HG03108 (cell line): ENCODE measurements at regions not wholly inside any gene's neighbourhood (a gene's known extent, or its start where the extent isn't known, plus 50 kb on each side); places are given as distances from the start of the nearest gene placed in this dataset.

Source experiments
- ATAC-seq: cut with Tn5 transposase; IDR thresholded peaks from one replicate; pipeline ENCODE4 v1.9.1; 2021; ENCODE audit warnings: moderate library complexity; ENCODE audit not compliant: unreplicated experiment

DNA sequence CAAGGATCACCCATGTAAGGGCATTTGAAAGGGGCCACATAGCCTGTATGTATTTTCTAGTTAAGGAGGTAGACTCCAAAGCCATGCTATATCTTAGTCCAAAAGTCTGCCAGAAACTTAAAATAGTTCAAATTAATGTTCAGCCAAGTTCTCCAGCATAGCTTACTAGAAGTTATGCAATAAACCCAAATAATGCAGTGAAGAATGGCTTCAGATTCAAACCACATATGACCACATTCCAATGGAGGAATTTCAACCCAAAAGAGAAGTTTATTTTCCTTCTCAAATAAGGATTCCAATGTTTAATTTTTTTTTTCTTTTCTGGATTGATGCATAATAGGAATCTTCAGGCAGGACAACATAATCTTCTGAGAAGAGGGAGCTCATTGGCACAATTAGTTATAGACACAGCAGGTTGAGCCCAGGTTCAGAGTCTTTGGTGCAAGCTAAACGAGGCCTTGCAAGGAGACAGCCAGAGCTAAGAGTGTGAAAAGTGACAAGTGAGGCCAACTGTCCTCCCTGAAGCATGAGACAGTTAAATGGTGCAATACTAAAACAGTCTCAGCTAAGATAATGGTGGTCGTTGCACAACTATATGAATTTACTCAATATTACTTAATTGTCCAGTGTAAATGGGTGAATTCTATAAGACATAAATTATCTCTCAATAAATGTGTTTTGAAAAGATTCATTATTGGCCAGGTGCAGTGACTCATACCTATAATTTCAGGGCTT is 598.8 kb upstream of the CDH4 start:
- ATAC-seq: no peak

DNA sequence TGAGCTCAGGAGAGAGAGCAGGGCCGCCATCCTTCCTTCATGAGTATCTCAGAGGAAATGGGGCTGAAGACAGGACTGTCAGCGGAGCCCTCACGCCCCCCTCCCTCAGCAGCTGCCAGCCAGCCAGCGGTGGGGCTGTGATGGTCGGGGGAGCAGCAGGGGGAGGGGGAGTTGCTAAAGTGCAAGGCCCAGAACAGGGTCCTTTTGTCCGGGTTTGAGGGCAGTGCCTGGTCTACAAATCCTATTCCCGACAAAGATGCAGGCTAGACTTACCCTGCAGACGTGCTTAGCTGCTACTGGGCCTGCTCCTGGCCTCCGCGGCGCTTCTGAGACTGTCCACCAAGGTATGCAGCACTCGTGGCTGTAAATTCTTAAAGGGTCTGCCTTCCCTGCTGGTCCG is 593.4 kb upstream of the CDH4 start:
- no peak for ATAC-seq

DNA sequence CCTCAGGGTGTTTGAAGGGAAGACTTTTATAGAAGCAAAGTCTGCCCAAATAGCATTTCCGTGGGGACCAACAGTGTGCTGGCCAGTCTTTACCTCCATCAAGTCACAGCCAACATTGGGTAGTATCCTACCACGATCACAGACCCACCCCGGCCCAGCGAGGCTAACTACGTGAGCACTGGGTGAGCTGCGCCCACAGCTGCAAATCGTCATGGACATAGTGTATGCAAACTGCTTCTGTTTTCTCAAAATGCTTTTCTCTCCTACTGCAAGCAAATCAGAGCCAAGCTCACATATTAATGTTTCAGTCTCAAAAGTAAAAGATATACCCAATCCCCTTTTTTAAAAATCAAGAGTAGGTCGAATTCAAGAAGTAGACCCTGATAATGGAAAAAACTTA is 592.8 kb upstream of the CDH4 start:
- ATAC-seq: no peak

DNA sequence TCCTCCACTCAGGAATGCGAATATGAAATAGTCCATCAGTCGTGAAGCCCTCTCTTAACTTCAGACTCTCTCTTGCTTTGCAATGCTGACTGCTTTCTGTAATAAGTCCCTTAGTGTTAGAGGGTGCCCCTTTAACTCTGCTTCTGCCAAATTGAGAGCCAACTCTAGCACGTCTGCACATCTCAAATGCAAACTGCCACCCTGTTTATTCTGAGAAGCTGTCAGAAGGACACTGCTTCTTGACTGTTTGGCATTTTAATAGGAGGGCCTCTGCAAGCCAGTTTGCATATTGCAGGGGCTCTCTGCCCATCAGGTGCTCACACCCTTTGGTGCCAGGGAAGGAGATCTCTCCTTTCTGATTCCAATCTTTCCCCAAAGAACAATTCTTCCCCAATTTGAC is 589.8 kb upstream of the CDH4 start:
- no peak for ATAC-seq

DNA sequence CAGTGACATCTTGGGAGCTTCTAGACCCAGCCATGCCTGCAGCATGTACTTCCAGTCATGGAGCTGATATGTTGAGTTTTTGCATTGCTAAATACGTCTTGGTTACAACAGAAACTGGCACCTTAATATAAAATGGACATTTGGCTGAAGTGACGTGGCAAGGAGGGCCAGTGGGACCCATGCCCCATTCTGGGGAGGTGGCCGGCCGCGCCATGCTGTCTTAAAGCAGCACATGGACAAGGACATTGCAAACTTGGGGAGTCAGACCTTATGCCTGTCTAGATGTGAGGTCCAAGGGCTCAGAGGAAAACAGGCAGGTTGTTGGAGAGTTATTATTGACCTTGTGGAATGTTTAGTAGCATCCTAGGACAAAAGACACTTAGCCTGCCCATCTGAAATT is 588.0 kb upstream of the CDH4 start:
- ATAC-seq: no peak

DNA sequence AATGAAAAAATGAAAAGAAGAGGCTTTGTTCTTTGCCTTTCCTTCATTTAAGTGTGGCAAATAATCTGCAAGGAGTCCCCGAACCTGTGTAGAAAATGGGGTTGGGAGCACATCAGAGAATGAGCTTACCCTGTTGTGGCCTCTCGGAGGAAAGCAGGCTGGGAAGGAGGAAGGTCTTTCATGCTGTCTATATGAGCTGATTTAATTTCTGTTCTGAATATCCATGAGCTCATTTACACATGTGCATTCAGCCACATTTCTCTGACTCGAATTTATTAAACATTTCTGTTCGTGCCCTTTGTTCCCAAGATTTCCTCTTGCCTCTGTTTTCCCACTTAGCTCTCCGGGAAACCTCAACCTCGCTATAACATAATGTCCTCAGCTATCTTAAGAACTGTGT is 584.4 kb upstream of the CDH4 start:
- ATAC-seq: no peak

DNA sequence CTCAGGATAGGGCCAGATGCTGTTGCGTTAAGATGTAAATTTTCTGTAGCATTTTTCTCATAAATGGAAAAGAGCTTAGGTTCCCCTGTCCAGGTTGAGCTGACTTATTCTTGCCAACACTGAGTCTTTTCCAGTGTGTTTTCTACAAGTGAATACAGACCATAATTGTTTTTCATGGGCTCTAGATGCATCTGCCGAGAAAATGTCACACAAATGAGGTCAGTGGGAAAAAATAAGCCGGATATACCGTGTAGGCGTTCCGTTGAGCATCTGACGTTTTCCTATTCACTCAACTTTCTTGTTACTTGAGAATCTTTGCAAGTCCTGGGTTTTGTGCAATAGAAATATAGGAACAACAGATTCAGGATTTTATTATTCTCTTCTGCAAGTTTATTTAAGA is 582.9 kb upstream of the CDH4 start:
- no peak for ATAC-seq

DNA sequence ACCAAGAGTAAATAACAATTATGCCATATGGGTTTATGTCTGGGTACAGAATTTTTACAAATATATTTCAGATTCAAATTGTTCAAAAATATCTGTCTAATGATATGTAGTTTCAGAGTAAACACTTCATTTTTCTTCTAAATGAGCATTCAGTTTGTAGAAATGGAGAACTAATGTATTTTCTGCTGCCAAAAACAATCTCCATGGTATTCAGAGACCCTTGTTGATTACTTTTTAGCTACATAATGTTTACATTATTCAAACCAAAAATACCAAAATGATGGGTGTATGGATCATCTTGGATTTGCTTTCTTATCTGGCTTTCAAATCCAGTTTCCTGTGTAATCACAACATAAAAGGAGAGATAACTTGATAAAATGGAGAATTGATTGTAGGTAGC is 576.0 kb upstream of the CDH4 start:
- no peak for ATAC-seq

DNA sequence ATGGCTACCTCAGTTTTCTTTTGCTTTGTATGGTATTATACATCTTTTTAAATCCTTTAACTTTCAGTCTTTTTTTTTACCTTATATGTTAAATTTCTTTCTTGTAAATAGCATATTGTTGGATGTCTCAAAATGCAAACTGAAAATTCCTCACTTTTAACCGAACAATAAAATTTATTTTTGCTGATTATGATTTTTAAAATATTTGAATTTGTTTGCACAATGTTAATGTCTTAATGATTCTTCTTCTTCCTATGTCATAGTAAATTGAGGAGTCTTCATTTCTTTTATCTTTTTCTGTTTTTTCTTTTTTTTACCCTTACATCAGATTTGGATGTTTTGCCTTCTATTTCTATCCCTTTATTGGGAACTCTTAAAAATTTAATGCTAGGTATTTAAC is 574.2 kb upstream of the CDH4 start:
- ATAC-seq: no peak

DNA sequence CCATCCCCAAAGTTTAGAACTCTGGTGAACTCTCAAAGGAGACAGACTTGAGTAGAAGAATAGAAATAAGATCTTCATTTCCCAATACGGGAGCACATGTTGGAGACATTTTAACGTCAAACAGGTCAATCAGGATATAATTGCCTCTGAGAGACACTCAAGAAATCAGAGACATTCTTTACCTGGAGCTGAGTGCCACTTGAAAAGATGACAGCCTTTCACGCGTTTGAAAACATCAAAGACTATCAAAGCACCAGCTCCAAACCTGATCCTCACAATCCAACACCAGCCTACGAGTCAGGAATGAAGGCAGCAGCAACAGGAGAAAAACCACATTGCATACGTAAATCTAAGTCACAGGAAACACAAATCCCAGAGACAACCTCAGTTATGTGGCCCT is 571.5 kb upstream of the CDH4 start:
- ATAC-seq: no peak

DNA sequence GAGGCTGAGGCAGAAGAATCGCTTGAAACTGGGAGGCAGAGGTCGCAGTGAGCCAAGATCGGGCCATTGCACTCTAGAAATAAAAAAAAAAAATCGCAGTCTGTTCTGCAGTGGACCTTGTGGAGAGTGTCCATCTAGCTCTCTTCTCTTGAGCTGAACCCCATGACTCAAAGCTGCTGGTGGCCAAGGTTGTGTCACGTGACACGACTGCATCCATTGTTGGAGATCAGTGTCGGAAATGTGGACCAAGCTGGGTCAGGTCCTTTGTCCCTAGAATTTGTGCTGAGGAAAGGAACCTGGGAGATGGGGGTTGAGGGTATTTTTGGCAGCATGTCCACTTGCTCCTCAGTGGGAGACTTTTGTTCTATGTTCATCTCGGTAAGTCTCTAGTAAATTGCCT is 564.8 kb upstream of the CDH4 start:
- ATAC-seq: no peak

DNA sequence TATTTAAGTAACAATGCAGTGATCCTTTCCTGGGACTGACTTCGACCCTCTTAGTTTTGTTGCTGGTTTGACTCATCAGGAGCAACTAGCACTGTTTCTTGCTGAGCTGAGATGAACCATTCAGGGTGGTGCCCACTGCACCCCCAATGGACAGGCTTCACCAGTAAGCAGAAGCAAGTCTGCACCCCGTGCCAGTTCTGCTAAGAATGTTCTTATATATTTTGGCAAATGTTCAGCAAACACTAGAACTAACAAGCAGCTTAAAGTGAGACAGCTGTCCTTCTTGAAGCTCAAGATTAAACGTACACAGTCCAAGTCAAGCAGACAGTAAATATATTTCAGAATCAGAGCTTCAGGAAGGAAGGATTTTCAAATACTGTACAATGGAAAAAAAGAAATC is 561.3 kb upstream of the CDH4 start:
- ATAC-seq: no peak

DNA sequence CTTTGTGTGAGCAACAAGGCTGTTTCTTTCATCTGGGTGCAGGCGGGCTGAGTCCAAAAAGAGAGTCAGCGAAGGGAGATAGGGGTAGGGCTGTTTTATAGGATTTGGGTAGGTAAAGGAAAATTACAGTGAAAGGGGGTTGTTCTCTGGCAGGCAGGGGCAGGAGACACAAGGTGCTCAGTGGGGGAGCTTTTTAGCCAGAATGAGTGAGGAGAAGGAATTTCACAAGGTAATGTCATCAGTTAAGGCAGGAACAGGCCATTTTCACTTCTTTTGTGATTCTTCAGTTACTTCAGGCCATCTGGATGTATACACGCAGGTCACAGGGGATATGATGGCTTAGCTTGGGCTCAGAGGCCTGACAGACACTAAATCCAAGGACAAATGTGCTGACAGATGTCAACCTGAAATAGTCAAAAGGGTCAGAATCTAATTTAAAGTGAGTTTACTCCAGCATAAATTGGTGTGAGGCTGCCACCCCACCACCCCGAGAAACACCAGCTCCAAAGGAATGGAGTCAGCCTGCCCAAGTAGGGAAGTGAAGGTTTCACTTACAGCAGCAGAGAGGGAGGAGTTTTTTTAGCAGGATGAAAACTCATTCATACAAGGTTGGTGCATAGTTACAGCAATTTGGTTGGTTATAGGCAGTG is 560.0 kb upstream of the CDH4 start:
- no peak for ATAC-seq

DNA sequence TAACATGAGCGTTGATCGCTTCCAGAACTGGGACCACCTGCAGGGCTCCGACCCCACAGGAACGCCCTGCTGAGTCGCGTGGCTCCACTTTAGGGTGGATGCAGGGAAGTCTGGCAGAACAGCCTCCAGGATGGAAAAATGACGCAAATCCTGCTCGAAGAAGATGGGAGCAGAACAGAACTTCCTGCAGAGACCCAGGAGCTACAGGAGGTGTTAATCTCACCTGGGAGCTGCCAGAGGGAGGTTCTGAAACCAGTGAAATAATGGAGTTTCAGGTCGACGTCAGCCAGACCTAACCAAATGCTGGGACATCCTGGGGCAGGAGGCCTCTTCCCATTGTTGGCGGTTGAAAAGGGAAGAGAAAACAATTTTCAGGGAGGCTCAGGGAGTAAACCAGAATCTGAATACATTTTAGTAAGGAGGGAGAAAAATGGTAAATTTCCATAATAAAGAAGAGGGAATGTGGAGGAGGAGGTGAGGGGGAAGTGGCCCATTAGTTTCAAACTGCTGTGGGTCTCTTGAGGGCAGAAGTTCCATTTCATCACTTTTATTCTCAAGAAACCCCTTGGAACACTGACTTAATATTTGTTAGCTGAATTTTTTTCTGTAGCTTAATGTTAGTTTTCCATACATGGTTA is 558.4 kb upstream of the CDH4 start:
- ATAC-seq: no peak

DNA sequence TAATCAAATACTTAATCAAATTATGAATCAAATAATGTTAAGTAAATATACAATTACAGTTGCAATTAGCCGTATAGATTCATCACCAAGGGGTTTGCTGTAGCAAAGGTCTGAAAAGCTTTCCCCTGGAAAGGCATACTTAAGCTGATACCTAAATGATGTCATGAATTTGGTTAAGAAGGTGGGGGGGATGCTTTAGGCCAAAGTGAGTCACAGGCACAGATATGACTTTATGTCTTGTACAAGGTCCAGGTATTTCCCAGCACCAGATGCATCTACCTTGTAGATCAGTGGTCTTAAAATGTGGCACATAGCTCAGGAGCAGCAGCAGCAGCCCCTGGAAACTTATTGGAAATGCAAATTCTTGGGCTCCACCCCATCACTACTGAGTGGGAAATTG is 557.3 kb upstream of the CDH4 start:
- no peak for ATAC-seq

DNA sequence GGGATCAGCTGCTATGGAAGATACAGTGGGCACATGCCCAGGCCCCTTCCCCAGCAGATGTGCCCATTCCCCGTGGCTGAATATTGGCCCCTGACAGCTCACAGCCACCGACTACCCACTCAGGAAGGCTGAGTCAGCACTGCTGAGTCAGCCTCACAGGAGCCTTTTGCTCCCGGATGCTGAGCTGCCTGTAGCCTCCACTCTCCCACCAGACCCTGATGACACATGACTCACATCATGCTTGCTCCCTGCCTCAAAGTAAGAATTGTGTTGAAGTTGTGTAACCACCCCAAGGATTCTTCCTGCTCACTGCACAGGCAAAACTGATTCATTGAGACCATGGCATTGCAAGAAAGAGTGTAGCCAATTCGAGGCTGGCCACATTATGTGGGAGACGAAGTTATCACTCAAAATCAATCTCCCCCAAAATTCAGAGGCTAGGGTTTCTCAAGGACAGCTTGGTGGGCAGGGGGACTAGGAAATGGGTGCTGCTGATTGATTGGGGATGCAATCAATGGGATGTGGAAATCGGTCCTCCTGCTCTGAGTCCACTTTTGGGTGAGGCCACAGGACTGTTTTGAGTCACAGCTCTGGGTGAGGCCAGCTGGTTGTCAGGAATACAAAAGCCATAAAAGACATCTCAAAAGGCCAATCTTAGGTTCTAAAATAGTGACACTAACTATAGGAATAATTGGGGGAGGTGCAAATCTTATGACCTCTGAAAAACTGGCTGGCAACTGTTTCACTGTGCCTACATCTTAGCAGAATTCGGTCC is 556.6 kb upstream of the CDH4 start:
- ATAC-seq: no peak

DNA sequence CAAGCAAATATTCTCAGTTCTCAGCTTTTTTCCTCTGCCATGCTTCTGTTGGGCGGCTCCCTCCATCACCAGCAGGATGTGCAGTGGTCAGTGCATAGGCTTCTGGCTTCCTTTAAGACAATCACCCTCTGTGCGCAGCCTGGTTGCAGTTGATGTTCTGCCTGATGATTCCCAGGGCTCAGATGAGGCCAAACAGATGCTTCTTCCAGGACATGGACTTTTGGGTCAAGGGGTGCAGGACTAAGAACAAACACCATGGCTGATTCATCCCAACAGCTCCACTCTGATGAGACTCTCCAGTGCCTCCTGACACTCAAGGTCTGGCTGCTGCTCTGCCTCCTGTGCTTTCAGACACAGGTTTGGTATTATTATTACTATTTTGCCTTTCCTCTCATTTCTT is 554.8 kb upstream of the CDH4 start:
- no peak for ATAC-seq

DNA sequence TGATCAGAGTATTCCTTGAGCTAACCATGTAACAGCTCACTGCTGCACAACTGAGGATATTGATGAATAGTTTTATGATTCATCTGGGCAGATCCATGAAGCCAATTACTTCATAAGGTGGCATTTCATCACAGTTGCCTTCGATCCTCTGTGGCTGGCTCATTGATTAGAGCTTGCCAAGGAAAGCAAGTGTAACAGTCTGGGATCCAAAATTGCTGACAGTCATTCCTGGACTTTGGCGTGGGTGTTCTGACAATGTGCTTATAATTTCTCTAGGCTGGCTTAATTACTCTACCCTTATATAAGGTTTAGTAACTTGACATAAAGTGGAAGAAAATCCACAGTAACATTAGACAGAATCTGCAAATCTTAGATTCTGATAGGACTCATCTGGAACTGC is 551.3 kb upstream of the CDH4 start:
- ATAC-seq: no peak

DNA sequence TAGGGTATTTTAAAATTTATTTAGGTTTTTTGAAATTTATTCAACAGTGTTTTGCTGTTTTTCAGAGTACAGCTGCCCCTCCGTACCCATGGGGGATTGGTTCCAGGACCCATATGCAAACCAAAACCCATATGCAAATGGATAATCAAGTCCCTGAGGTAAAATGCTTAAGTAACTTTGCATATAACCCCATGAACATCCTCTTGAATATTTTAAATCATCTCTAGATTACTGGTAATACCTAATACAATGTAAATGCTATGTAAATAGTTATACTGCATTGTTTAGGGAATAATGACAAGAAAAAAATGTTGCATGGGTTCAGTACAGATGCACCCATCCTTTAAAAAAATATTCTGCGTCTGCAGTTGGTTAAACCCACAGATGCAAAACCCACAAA is 547.9 kb upstream of the CDH4 start:
- no peak for ATAC-seq

DNA sequence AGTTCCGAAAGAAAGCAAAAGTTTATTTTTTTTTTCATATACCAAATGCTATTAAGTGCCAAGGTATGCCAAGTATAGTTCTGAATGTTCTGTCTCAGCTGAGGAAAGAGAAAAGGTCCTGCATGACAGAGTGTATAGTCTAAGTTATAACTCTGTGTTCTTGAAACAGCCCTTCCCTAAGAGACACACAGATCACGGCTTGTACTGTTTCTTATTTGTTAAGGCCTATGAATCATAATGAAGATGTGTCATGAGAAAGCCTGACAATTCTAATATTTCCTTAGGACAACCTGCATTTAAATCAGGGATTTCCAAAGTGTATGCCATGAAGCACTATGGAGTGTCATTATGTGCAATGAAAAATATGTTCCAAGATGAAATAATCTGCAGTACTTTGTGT is 538.7 kb upstream of the CDH4 start:
- ATAC-seq: no peak

DNA sequence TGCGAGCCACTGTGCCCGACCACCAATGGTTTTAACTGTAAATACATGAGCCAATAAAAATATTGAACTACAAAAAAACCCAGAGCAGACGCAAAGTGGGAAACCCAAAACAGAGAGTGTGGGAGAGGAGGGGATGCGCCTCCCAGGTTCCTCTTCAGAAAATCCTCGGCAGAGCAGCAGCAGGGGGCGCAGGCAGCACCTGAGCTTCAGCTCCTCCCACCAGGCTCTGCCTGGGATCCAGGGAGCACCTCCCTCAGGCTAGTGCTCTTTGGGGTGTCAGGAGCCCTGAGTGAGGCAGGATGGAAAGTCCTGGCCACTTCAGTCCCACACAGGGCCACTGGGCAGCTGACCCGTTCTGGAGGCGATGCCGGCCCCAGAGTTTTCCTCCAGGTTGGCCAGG is 536.9 kb upstream of the CDH4 start:
- no peak for ATAC-seq
